NOMO-1 treated with dmso at 0.1 percent for 144 hours (cell line): ENCODE measurements at regions not wholly inside any gene's neighbourhood (a gene's known extent, or its start where the extent isn't known, plus 50 kb on each side); places are given as distances from the start of the nearest gene placed in this dataset.
"Not testable (repeated sequence)": the region's sequence is repeated elsewhere in the genome, so short reads cannot be mapped to it uniquely, and the experiment has no call there.

Source experiments
- DNase-seq: peaks from one replicate; lab custom pipeline; 2025; ENCODE audit not compliant: unreplicated experiment; lab: John Stamatoyannopoulos, UW

GRCh38 chr9:78900500-78900899, 603.6 kb downstream of the PSAT1 start:
- no peak for DNase-seq

DNA sequence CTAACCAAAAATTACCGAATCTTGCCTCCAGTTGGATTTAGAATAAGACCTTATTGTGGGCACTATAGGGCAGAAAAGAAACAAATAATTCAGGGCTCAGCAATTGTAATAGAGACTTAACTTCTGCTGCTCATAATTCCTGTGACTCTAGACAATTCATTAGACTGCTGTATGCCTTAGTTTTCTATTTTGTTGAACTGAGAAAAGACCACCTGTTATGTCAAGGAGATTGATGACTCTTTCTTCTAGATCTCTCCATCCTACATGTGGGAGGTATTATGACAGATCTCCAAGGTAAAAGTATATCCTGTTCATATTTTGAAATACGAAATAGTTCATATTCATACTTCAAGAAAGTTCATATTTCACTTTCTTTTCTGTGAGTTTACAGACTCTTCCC, 605.1 kb downstream of the PSAT1 start:
- DNase-seq: no peak

DNA sequence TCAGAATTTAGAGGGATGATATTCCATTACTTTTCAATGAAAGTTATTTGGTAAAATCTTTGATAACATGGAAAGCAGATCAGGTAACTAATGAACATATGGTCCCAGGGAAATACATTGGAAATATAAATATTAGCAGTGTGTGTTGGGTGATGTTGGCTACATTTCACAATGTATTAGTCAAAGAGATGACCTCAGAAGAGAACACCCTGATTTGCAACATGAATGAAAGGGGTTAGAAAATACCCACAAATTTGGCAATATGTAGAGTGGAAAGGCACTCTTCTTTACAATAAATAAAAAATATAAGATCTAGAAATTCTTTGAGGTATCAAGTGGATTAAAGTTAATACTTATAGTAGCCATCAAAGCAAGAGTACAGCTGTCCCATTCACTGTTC, 606.7 kb downstream of the PSAT1 start:
- DNase-seq: no peak

DNA sequence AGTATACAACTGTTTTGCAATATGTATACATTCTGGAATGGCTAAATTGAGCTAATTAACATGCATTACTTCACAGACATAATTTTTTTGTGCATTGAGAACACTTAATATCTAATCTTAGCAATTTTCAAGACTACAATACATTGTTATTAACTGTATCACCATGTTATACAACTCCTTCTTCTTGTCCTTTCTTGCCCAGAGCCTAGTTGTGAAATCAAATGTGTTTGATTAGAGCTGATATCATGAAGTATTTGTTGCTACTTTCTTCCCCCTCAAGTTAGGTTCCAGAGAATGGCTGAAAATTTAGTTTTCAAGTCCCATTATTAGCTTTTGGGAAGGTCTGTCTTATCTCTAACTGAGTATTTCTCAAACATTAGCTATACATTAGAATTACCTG, 607.8 kb downstream of the PSAT1 start:
- DNase-seq: no peak

- DNase-seq: no peak
These were observed 608.5 kb downstream of the PSAT1 start for GRCh38 chr9:78905387-78905786.

- DNase-seq: no peak
These were observed 609.2 kb downstream of the PSAT1 start for GRCh38 chr9:78905986-78906755.

- DNase-seq: no peak
These were observed 612.6 kb downstream of the PSAT1 start for GRCh38 chr9:78909566-78909965.

- DNase-seq: not testable (repeated sequence)
These were observed 620.0 kb downstream of the PSAT1 start for GRCh38 chr9:78916884-78917283.

- DNase-seq: no peak
These were observed 622.1 kb downstream of the PSAT1 start for GRCh38 chr9:78918976-78919375.

DNA sequence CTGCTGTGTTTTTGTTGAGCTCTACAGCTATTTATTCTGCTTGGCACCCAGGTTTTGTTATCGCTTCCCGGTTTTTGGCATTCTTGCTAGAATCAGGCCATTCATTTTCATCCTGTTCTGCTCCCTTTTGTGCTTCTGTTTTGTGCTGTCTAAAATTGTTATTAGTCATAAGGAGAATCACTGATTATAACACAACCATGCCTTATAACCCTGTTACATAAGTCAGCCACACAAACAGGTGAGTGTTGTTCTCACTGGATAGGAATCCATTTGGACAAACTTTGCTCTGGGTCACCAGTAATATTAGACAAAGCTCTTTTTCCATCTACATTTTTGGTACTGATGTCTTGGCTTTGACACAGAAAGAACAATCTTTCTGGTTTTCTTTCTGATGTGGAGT, 622.8 kb downstream of the PSAT1 start:
- no peak for DNase-seq

GRCh38 chr9:78921341-78921740, 624.4 kb downstream of the PSAT1 start:
- no peak for DNase-seq

GRCh38 chr9:78923966-78924659, 627.2 kb downstream of the PSAT1 start:
- no peak for DNase-seq

- no peak for DNase-seq
These were observed 630.4 kb downstream of the PSAT1 start for GRCh38 chr9:78927099-78927940.

DNA sequence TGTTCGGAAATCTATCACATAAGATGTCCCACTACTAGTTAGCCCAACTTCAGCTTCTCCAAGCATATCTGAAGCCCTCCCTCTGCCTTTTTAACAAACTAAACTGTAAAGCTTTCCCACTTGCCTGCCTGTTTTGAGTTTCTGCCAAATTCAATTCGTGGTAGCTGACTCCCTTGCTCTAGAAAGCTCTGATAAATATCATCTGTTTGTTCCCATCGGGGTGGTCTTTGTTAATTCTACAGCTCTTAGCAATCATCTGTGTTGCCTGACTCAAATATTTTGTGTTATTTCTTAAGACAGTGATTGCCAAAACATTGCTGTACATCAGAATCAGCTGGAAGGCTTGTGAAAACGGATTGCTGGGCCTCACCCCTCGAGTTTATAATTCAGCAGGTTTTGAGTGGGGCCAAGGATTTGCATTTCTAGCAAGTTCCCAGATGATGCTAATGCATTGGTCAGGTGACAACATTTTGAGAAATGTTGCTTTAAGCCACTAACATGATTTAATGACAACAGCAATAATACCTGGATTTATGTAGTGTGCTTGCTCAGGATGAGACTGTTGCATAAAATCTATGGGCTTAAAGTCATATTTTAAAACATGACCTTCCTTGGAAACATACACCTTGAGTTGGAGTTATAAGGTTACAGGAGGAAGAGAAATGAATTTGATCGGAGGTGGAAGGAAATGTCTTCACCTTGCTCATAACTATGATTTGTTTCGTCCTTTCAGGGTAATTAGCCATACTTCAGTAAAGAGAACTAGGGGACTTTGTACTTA, 631.9 kb downstream of the PSAT1 start:
- no peak for DNase-seq

- no peak for DNase-seq
These were observed 633.4 kb downstream of the PSAT1 start for GRCh38 chr9:78930281-78930680.

- DNase-seq: no peak
These were observed 636.1 kb downstream of the PSAT1 start for GRCh38 chr9:78932849-78933627.

GRCh38 chr9:78934880-78935279, 636.9 kb upstream of the TLE4 start:
- no peak for DNase-seq

- no peak for DNase-seq
These were observed 632.9 kb upstream of the TLE4 start for GRCh38 chr9:78938821-78939220.

GRCh38 chr9:78939311-78940065, 632.3 kb upstream of the TLE4 start:
- DNase-seq: no peak
